Stomach (tissue), 4 donors: ENCODE measurements at regions not wholly inside any gene's neighbourhood (a gene's known extent, or its start where the extent isn't known, plus 50 kb on each side); places are given as distances from the start of the nearest gene placed in this dataset.

Source experiments
- CTCF ChIP-seq, 7 experiments: fragments of 450-650 bp in 4 of 7; fragments of 200-600 bp in 3 of 7; sonication (generic) in 3 of 7; IDR thresholded peaks; one replicate each; pipeline ENCODE4 v1.5.1; 2016 to 2019; ENCODE audit warnings: antibody characterized with exemption in 7 of 7, control low read depth in 2 of 7, mild to moderate bottlenecking in 1 of 7
- POLR2AphosphoS5 ChIP-seq, 3 donors: sonication (generic); formaldehyde crosslinking; IDR thresholded peaks; one replicate each; pipeline ENCODE4 v1.6.1; 2016; ENCODE audit warnings: antibody characterized with exemption in 3 of 3

- TF ChIP-seq CTCF (IDR thresholded peaks at IDR 0.05): no peak
- TF ChIP-seq POLR2AphosphoS5 (IDR thresholded peaks at IDR 0.05): no peak
Measured at GRCh38 chr13:64723724-64724123, 2506.4 kb downstream of the PCDH9 start.
